Activated CD4-positive, alpha-beta T cell treated with anti-CD3 and anti-CD28 coated beads, Interleukin-2, amount 10 ng/mL, durations not matched to agents 24 days and 14 days (primary cell): ENCODE measurements at regions not wholly inside any gene's neighbourhood (a gene's known extent, or its start where the extent isn't known, plus 50 kb on each side); places are given as distances from the start of the nearest gene placed in this dataset.

ENCODE experiments used
- DNase-seq: peaks from one replicate; pipeline ENCODE4 v3.0.0; 2022
- H3K27ac Mint-ChIP-seq: one replicate; pipeline ENCODE4 v1.8.0; 2022; ENCODE audit warnings: mild to moderate bottlenecking, mixed read lengths
- H3K27me3 Mint-ChIP-seq: one replicate; pipeline ENCODE4 v1.8.0; 2022; ENCODE audit warnings: mixed read lengths
- H3K36me3 Mint-ChIP-seq: one replicate; pipeline ENCODE4 v1.8.0; 2022; ENCODE audit warnings: low read depth, mild to moderate bottlenecking, mixed read lengths
- H3K4me1 Mint-ChIP-seq: one replicate; pipeline ENCODE4 v1.8.0; 2021; ENCODE audit warnings: mixed read lengths
- H3K4me3 Mint-ChIP-seq: one replicate; pipeline ENCODE4 v1.8.0; 2022; ENCODE audit warnings: mild to moderate bottlenecking, moderate library complexity, mixed read lengths
- H3K9me3 Mint-ChIP-seq: one replicate; pipeline ENCODE4 v1.8.0; 2021; ENCODE audit warnings: mixed read lengths
- intact Hi-C: fragments of 100-400 bp; cut with micrococcal nuclease; formaldehyde crosslinking; loops from one replicate; pipeline ENCODE4 v1.15.1; 2023

DNA sequence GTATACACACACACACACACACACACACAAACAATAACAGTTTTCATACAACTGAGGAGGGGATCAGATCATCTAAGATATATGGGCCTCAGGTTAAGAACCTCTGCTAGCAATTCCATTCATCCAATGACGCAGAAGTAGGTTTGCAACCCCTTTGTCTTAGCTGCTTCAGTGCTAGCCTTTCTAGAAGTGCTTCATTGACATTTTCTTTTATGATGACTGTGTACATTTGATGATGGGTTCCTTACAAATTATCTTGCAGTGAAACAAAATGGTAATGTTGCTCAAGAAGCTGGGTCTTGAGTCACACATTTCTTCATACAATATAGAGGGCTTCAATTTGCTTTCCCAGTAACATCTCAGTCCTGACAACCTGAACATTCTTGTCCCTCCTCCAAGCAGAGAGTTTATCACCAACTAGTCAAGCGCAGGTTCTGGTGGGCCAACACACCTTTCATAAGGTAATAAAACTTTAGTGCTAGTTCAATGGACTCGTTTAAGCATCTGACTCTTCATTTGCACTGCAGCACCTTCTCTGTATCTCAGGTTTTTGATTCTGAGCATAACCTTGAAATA, 269.5 kb downstream of the CNTN3 start:
- H3K4me3 Mint-ChIP-seq: no peak overlapping the region
- H3K9me3 Mint-ChIP-seq: peaks cover 4% of the 10 kb centered on the region
- H3K27me3 Mint-ChIP-seq: no peaks in the 10 kb centered on the region
- no peak for DNase-seq
- H3K27ac Mint-ChIP-seq: no peak overlapping the region
- no peaks in the 10 kb centered on the region for H3K4me1 Mint-ChIP-seq
- no peaks in the 10 kb centered on the region for H3K36me3 Mint-ChIP-seq
- intact Hi-C loops: no loop called here

DNA sequence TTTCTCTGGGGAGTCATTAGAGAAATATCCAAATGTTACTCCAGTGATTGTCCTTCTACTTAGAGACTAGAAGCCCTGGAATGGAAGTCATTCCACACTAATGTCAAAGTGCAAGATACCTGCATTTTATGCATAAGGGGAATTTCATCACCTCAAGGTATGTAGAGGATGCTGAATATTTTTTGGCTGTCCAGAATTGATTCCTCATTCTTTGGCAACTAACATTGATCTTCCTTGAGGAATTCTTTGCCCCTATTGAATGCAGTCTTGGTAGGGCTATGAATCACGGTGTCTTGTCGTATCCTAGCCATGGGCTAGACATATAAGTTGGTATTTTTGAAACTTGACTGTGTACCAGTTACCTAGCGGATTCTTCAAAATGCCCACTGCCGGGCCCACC, 271.1 kb downstream of the CNTN3 start:
- no peak for DNase-seq
- Mint-ChIP-seq H3K27me3 (no peaks in the 10 kb centered on the region), H3K27ac (no peak overlapping the region), H3K36me3 (no peaks in the 10 kb centered on the region), H3K4me1 (no peaks in the 10 kb centered on the region), H3K9me3 (peaks cover 8% of the 10 kb centered on the region), H3K4me3 (no peak overlapping the region)
- intact Hi-C loops: no loop called here

DNA sequence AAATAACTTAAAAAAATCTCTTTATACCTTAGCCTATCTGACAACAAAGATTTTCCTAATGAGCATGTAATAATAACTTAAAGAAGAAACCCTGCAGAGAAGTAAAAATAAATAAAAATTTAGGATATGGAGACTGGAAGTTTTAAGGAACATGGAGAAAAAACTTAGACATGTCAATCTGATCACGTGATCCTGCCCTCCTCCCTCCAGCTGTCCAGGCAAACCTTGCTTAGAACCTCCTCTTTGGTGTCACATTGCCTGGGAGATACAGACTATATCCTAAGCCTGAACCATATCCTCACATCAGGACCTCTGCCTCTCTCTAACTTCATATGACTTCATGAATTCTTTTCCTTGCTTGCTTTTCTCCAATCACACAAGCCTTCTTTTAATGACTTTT, 275.5 kb downstream of the CNTN3 start:
- H3K9me3 Mint-ChIP-seq: peaks cover 8% of the 10 kb centered on the region
- H3K4me3 Mint-ChIP-seq: no peak overlapping the region
- no peaks in the 10 kb centered on the region for H3K4me1 Mint-ChIP-seq
- no peaks in the 10 kb centered on the region for H3K36me3 Mint-ChIP-seq
- intact Hi-C loops: no loop called here
- no peak for DNase-seq
- no peak overlapping the region for H3K27ac Mint-ChIP-seq
- H3K27me3 Mint-ChIP-seq: no peaks in the 10 kb centered on the region

DNA sequence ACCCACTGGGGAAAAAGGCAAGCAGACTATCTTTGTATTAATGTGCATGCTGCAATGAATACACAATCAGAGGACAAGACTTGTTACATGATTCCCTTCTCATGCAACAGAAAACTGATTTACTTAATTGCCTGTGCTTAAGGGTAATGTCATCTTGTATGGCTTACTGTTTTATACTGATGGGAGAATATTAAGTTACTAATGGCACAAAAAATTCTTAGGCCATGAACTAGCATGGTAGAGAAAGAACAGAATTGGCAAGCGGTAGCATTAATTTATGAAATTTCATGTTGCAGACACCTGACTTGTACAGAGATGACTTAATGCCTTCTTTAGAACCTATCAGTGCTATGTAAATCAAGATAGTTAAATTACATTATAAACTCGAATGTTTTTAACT, 282.3 kb downstream of the CNTN3 start:
- no peaks in the 10 kb centered on the region for H3K4me1 Mint-ChIP-seq
- H3K27me3 Mint-ChIP-seq: no peaks in the 10 kb centered on the region
- H3K27ac Mint-ChIP-seq: no peak overlapping the region
- H3K36me3 Mint-ChIP-seq: no peaks in the 10 kb centered on the region
- peaks cover 4% of the 10 kb centered on the region for H3K9me3 Mint-ChIP-seq
- no peak overlapping the region for H3K4me3 Mint-ChIP-seq
- intact Hi-C loops: no loop called here
- no peak for DNase-seq

DNA sequence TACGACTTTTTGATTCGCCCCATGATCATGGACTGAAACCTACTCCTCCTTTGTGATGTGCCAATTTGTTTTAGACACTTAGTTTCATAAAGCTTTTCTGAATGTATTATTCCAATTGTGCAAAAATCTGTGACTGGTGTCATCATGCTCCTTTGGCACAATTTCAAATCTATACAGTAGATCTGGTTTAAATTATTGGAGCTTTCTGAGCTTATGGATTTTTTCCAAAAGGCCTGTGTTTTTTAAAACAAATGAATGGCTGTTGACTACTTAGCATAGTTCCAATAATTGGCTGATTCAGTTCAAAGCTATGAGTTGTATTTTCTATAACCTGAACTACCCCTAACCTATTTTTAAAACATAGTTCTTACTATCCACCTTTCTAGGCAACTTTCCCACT, 282.7 kb downstream of the CNTN3 start:
- intact Hi-C loops: no loop called here
- DNase-seq: no peak
- Mint-ChIP-seq H3K36me3 (no peaks in the 10 kb centered on the region), H3K4me3 (no peak overlapping the region), H3K4me1 (no peaks in the 10 kb centered on the region), H3K9me3 (peaks cover 4% of the 10 kb centered on the region), H3K27me3 (no peaks in the 10 kb centered on the region), H3K27ac (no peak overlapping the region)

DNA sequence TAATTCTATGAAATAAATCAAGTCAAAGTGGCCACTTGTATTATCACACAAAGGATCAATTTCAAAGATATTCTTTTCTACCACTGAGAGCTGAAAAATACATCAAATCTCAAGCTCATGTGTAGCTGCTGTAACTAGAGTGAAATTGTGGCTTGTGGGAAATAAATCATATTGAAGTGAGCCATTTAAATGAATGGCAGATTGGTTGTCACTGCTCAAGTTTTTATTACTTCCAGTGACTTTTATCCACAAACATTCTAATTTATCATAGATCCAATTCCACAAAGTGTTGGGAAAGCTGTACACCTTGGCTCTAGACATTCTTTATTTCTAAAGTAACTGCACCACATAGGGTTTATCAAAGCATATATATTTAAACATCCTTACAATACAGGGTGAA, 285.4 kb downstream of the CNTN3 start:
- Mint-ChIP-seq H3K27me3 (no peaks in the 10 kb centered on the region), H3K4me3 (no peak overlapping the region)

DNA sequence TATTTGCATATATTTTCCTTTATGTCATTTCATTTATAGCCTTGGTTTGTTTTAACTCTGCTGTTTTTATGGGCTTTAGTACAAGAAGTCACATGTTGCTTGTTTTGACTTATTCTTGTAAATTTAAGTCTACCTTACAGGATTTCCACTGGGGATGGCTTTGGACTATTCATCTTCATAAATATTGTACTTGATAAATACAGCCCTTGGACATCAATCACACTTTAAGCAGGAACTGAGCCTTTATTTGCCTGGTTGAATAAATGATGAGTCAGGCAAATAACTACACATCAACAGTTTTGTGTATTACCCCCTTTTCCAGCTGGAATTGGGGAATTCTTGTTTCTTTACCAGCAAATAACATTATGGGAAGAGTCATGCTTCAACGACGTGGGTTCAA, 286.0 kb downstream of the CNTN3 start:
- H3K36me3 Mint-ChIP-seq: no peaks in the 10 kb centered on the region

More for the DNA sequence above, 285.4 kb downstream of the CNTN3 start:
- no peaks in the 10 kb centered on the region for H3K36me3 Mint-ChIP-seq
- no peaks in the 10 kb centered on the region for H3K9me3 Mint-ChIP-seq
- no peak overlapping the region for H3K27ac Mint-ChIP-seq
- DNase-seq: no peak
- intact Hi-C loops: no loop called here
- H3K4me1 Mint-ChIP-seq: no peaks in the 10 kb centered on the region

DNA sequence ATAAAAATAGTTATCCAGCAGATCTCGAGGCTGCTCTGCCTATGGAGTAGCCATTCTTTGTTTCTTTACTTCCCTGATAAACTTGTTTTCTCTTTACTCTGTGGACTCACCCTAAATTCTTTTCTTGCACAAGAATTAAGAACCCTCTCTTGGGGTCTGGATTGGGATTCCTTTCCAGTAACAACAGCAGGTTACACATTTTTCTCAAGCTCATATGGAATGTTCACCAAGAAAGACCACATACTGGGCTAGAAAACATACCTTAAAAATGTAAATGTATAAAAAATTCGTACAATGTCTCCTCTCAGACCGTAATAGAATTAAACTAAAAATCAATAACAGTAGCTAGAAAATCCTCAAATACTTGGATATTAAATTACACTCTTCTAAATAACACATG, 299.2 kb downstream of the CNTN3 start:
- intact Hi-C loops: no loop called here
- Mint-ChIP-seq H3K4me3 (no peak overlapping the region), H3K9me3 (peaks cover 18% of the 10 kb centered on the region), H3K27ac (no peak overlapping the region), H3K27me3 (no peaks in the 10 kb centered on the region), H3K36me3 (no peaks in the 10 kb centered on the region), H3K4me1 (no peaks in the 10 kb centered on the region)
- no peak for DNase-seq

More for the DNA sequence above, 286.0 kb downstream of the CNTN3 start:
- DNase-seq: no peak
- H3K4me1 Mint-ChIP-seq: no peaks in the 10 kb centered on the region
- H3K4me3 Mint-ChIP-seq: no peak overlapping the region
- no peak overlapping the region for H3K27ac Mint-ChIP-seq
- H3K27me3 Mint-ChIP-seq: no peaks in the 10 kb centered on the region
- H3K9me3 Mint-ChIP-seq: no peaks in the 10 kb centered on the region
- intact Hi-C loops: no loop called here

DNA sequence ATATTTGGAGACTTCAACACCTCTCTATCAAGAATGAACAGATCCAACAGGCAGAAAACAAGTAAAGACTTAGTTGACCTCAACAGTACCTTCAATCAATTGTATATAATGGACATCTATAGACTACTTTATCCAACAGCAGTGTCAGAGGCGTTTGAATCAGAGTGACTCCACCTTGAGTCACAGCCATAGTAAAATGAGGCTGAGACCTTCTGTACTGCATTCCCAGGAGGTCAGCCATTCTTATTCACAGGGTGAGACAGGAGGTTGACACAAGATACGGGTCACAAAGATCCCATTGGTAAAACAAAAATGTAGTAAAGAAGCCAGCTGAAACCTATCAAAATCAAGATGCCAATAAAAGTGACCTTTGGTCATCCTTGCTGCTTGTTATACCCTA, 299.8 kb downstream of the CNTN3 start:
- H3K4me3 Mint-ChIP-seq: no peak overlapping the region
- intact Hi-C loops: no loop called here
- H3K27me3 Mint-ChIP-seq: no peaks in the 10 kb centered on the region
- H3K4me1 Mint-ChIP-seq: no peaks in the 10 kb centered on the region
- H3K27ac Mint-ChIP-seq: no peak overlapping the region
- no peaks in the 10 kb centered on the region for H3K36me3 Mint-ChIP-seq
- H3K9me3 Mint-ChIP-seq: peaks cover 18% of the 10 kb centered on the region
- DNase-seq: no peak

DNA sequence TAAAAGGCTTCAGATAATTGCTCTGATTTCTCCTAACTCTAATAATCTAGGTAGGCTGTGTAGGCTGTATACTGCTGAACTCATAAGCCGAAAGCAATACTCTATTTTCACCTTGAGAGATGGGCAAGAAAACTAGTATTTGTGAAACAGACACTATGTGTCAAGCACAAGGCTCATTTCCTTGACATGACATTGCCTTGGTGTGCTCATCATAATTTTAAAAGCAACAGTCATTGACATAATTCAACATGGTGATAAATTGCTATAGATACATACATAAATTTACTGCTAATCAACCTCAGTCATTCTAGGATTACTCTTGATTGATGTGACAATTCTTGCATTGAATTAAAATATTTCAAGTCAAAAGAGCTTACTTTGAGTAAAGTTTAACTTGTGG, 304.7 kb downstream of the CNTN3 start:
- Mint-ChIP-seq H3K4me1 (no peaks in the 10 kb centered on the region), H3K27me3 (no peaks in the 10 kb centered on the region), H3K9me3 (peaks cover 11% of the 10 kb centered on the region), H3K4me3 (no peak overlapping the region), H3K36me3 (no peaks in the 10 kb centered on the region), H3K27ac (no peak overlapping the region)
- intact Hi-C loops: no loop called here
- DNase-seq: no peak

DNA sequence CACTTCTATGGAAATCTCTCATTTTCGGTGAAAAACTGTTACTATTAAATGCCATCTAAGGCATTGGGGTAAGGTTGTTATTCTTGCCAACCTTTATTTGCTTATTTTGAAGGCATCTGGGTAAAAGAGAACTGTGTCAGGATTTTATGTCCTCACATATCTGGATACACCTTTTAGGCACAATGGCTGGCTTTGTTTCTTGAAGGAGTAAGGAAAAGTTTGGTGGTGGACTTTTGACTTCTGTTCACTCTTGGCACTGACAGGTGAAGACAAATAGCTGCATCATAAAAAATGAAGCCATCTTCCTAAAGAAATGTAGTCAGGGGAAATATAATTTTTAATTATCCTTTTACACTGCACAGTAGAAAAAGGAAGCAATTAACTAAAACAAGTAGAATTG, 310.0 kb downstream of the CNTN3 start:
- no peak for DNase-seq
- H3K36me3 Mint-ChIP-seq: no peaks in the 10 kb centered on the region
- no peaks in the 10 kb centered on the region for H3K9me3 Mint-ChIP-seq
- H3K27ac Mint-ChIP-seq: no peak overlapping the region
- H3K27me3 Mint-ChIP-seq: no peaks in the 10 kb centered on the region
- intact Hi-C loops: no loop called here
- H3K4me1 Mint-ChIP-seq: no peaks in the 10 kb centered on the region
- H3K4me3 Mint-ChIP-seq: no peak overlapping the region

DNA sequence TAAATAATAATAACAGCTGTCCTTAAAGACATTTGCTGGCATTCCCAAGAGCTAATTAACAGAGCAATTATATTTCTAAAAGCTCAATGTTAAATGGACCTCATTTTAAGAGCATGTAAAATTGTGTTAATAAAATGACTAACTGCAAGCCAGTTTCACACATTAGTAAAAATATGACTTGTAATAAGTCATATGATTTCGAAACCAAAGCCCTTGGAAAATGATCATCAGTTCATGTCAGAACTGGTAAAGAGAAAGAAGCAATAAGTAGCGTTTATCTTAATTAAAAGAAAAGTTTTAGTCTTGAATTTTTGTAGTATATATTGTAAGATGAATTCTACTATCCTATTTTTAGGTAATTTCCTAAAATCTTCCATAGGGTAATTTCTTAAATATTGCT, 310.7 kb downstream of the CNTN3 start:
- Mint-ChIP-seq H3K27me3 (no peaks in the 10 kb centered on the region), H3K4me1 (no peaks in the 10 kb centered on the region), H3K36me3 (no peaks in the 10 kb centered on the region), H3K4me3 (no peak overlapping the region), H3K9me3 (no peaks in the 10 kb centered on the region), H3K27ac (no peak overlapping the region)
- intact Hi-C loops: no loop called here
- no peak for DNase-seq

DNA sequence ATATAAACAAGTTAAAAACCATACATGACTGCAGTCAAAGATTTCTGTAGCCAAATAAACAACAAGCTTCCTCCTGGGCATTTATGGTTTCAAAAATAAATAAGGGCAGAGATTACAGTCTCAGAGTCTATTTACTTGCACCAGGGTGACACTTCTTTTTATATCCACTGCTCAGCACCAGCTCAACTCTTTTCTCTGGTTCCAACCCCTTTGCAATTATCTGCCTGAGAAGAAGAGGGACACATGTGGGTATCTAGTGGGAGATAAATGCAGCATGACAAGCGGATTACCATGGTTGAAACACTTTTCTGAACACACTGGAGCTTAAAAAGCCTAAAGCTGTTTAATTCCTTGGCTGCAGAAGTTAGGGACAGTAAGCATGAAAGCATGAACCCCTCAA, 311.5 kb downstream of the CNTN3 start:
- Mint-ChIP-seq H3K4me3 (no peak overlapping the region), H3K4me1 (no peaks in the 10 kb centered on the region), H3K27me3 (no peaks in the 10 kb centered on the region), H3K9me3 (no peaks in the 10 kb centered on the region), H3K36me3 (no peaks in the 10 kb centered on the region), H3K27ac (no peak overlapping the region)
- intact Hi-C loops: no loop called here
- no peak for DNase-seq

DNA sequence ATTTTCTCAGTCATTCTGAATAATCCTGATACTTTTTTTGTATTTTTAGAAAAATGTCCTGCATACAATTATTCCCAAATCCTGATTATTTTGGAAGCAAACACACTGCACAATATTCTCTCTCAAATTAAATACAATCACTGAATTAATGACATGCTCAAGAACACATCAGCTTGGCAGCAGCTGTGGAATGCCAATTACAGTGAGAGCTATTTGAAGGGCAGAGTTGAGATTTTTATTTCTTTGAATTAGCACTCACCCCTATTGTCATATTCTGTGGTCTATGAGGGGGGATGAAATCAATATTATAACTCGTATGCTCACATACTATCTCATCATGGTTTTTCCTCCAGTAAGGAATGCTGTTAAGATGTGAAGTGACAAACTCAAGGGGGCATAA, 312.2 kb downstream of the CNTN3 start:
- H3K4me1 Mint-ChIP-seq: no peaks in the 10 kb centered on the region
- intact Hi-C loops: no loop called here
- H3K27ac Mint-ChIP-seq: no peak overlapping the region
- H3K27me3 Mint-ChIP-seq: no peaks in the 10 kb centered on the region
- H3K36me3 Mint-ChIP-seq: no peaks in the 10 kb centered on the region
- no peak for DNase-seq
- no peaks in the 10 kb centered on the region for H3K9me3 Mint-ChIP-seq
- no peak overlapping the region for H3K4me3 Mint-ChIP-seq

DNA sequence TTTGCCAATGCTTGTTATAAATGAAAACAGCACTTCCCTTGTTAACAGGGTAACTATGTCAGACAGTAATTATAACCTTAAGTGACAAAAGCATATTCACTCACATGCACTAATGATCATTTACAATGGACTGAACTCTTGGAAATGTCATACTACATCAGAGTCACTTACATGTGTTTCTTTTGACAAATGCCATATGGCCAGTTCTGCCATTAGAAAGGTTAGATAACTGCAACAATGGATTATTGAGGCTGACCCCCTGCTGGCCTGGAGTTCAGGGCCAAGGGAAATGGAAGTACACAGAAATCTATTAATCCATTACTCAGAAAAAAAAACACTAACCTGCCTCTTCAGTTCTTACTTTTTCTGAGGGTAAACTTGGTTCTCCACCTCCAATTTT, 313.4 kb downstream of the CNTN3 start:
- Mint-ChIP-seq H3K27ac (no peak overlapping the region), H3K36me3 (no peaks in the 10 kb centered on the region), H3K9me3 (no peaks in the 10 kb centered on the region), H3K4me1 (no peaks in the 10 kb centered on the region), H3K4me3 (no peak overlapping the region), H3K27me3 (no peaks in the 10 kb centered on the region)
- intact Hi-C loops: no loop called here
- DNase-seq: no peak
